DMS79 treated with DMSO at 0.1 percent for 48 hours (cell line): ENCODE measurements at regions not wholly inside any gene's neighbourhood (a gene's known extent, or its start where the extent isn't known, plus 50 kb on each side); places are given as distances from the start of the nearest gene placed in this dataset.

Experiments
- DNase-seq: peaks from one replicate; lab custom pipeline; 2025; lab: John Stamatoyannopoulos, UW

DNA sequence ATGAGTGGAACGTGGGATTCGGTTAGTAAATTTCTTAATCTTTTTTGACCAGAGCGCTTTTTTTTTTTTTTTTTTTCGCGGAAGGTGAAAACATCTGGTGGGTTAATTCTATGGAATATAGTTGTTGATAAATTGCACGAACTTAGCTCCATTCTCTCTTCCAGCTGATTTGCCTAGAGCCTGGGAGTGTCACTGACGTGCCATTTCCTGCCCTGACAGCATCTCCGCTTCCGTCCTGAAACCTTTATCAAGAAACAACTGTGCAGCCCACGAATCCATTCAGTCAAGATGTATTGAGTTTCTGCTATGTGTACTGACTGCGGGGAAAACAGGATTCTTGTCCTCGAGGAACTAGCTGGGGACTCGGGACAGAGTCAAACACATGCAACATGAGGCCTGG, 59.5 kb upstream of the TGM3 start:
- no peak for DNase-seq

- DNase-seq, result no peak
Observed at GRCh38 chr20:2237059-2237458, 58.7 kb upstream of the TGM3 start.

- DNase-seq, result no peak
Observed at GRCh38 chr20:2238601-2239000, 57.2 kb upstream of the TGM3 start.

DNA sequence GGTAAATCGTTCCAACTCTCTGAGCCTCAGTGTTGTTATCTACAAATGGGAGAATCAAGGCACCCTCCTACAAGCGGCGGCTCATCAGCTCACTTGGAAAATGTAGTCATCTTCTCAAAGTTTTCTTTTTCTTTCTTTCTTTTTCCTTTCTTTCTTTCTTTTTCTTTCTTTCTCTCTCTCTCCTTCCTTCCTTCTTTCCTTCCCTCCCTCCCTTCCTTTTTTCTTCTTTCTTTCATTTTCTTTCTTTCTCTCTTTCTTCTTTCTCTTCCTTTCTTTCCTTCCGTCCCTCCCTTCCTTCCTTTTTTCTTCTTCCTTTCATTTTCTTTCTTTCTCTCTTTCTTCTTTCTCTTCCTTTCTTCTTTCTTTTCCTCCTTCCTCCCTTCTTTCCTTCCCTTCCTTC, 55.0 kb upstream of the TGM3 start:
- DNase-seq, result no peak

- DNase-seq, result no peak
Observed at GRCh38 chr20:2242678-2243077, 53.1 kb upstream of the TGM3 start.

DNA sequence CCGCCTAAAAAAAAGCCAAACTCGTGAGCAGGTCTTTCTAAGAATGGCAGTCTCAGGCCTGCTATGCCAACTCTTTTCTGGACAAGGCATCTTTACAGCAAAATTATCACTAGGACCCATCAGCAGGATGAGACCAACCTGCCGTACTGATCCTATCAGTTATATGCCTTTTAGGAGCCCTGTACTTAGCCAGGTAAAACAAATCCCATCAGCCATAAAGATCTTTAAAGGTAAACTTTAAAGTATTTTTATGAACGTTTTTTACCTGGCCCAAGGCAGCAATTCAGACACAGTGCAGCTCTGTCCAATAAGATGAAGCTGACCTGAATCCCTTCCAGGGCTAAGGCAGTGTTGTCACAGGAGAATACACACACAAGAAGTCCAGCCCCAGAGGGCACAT, 51.3 kb upstream of the TGM3 start:
- DNase-seq, result no peak

GRCh38 chr20:2244993-2245392, 50.8 kb upstream of the TGM3 start:
- no peak for DNase-seq

GRCh38 chr20:2245637-2246036, 50.2 kb upstream of the TGM3 start:
- no peak for DNase-seq
